Panc1 (cell line): ENCODE measurements at regions not wholly inside any gene's neighbourhood (a gene's known extent, or its start where the extent isn't known, plus 50 kb on each side); places are given as distances from the start of the nearest gene placed in this dataset.

ENCODE experiments used
- ATAC-seq: fragments of 200-7000 bp; cut with Tn5 transposase; 2 replicates; pipeline ENCODE4 v1.9.1; 2020; ENCODE audit warnings: mild to moderate bottlenecking, moderate library complexity
- BruUV-seq: library from RNA; stranded (reverse); fragments of 400-500 nt; replicated peaks from 2 replicates; lab custom pipeline; 2021; lab: Mats Ljungman, UMichigan
- CTCF ChIA-PET: fragments of 300-600 bp; sonication (Branson Sonifier 250); formaldehyde crosslinking; loops from one replicate; lab custom pipeline; 2022; ENCODE audit warnings: antibody characterized with exemption; lab: Charles Lee
- POLR2A ChIA-PET: fragments of 300-600 bp; sonication (Branson Sonifier 250); formaldehyde crosslinking; loops from one replicate; lab custom pipeline; 2022; ENCODE audit warnings: antibody characterized with exemption; lab: Charles Lee
- DNase-seq: peaks from one replicate; pipeline ENCODE4 v3.0.0-alpha.2; 2010; ENCODE audit warnings: low read depth, low spot score
- H3K27ac ChIP-seq: 2 replicates; pipeline ENCODE4 v1.5.1; 2011; ENCODE audit warnings: mild to moderate bottlenecking, low read length, inconsistent platforms
- H3K27me3 ChIP-seq: fragments of 200-500 bp; sonication (Bioruptor generic); 2 replicates; pipeline ENCODE4 v1.6.0; 2014; ENCODE audit warnings: low read length, inconsistent platforms; ENCODE audit not compliant: control insufficient read depth, insufficient read depth
- H3K36me3 ChIP-seq: fragments of 200-500 bp; sonication (Bioruptor generic); 2 replicates; pipeline ENCODE4 v1.5.1; 2014; ENCODE audit warnings: inconsistent platforms, mild to moderate bottlenecking, low read length, moderate library complexity; ENCODE audit not compliant: control insufficient read depth, insufficient read depth
- H3K4me1 ChIP-seq: 2 replicates; pipeline ENCODE4 v1.5.1; 2011; ENCODE audit warnings: inconsistent platforms, mild to moderate bottlenecking, low read length, moderate library complexity; ENCODE audit not compliant: control insufficient read depth, insufficient read depth
- H3K4me3 ChIP-seq, 2 experiments: 2 replicates each; pipeline ENCODE4 v1.5.1; 2011 to 2012; ENCODE audit warnings: low read depth in 2 of 2, low read length in 2 of 2, mild to moderate bottlenecking in 2 of 2, inconsistent platforms in 1 of 2, moderate library complexity in 1 of 2
- H3K9me3 ChIP-seq: fragments of 200-500 bp; sonication (Bioruptor generic); 2 replicates; pipeline ENCODE4 v1.5.1; 2014; ENCODE audit warnings: low read depth, mild to moderate bottlenecking, inconsistent platforms, low read length, moderate library complexity; ENCODE audit not compliant: control insufficient read depth, insufficient read depth
- CTCF ChIP-seq: fragments of 450-650 bp; IDR thresholded peaks from 2 replicates; pipeline ENCODE4 v1.5.1; 2017; ENCODE audit warnings: mild to moderate bottlenecking
- POLR2AphosphoS5 ChIP-seq: IDR thresholded peaks from 2 replicates; pipeline ENCODE4 v1.6.1; 2012; ENCODE audit warnings: mild to moderate bottlenecking, low read depth, low read length, moderate library complexity
- SIN3A ChIP-seq: IDR thresholded peaks from 2 replicates; pipeline ENCODE4 v1.6.1; 2012; ENCODE audit warnings: low read depth, mild to moderate bottlenecking, low read length, moderate library complexity, borderline replicate concordance; ENCODE audit not compliant: insufficient read depth
- TCF7L2 ChIP-seq: IDR thresholded peaks from 2 replicates; pipeline ENCODE4 v1.6.1; 2011; ENCODE audit warnings: mild to moderate bottlenecking, low read depth, low read length, inconsistent platforms
- in situ Hi-C: cut with HindIII; loops from 2 replicates; pipeline ENCODE4 v1.10.0; 2016; ENCODE audit warnings: low sequenced_read_pairs, low pct_unique_long_range_greater_than_20kb
- intact Hi-C: fragments of 100-400 bp; cut with micrococcal nuclease; formaldehyde crosslinking; loops from one replicate; pipeline ENCODE4 v1.10.0; 2022; ENCODE audit not compliant: unreplicated experiment
- TF ChIP-seq, protein P1 (sequence below), 2 experiments: IDR thresholded peaks; 2 replicates each; pipeline ENCODE4 v1.6.1; 2011 to 2012; ENCODE audit warnings: low read depth in 2 of 2, control low read depth in 1 of 2, low read length in 1 of 2, mild to moderate bottlenecking in 1 of 2, moderate library complexity in 1 of 2; ENCODE audit not compliant: insufficient read depth in 1 of 2

- no peaks in the 10 kb centered on the region for H3K27me3 ChIP-seq
- in situ Hi-C loops: no loop called here
- no peak overlapping the region for H3K4me3 ChIP-seq
- intact Hi-C loops: no loop called here
- BruUV-seq: no TSS peak
- no peaks in the 10 kb centered on the region for H3K4me1 ChIP-seq
- H3K9me3 ChIP-seq: no peaks in the 10 kb centered on the region
- CTCF ChIA-PET: no interaction called here
- POLR2A ChIA-PET: no interaction called here
- no peaks in the 10 kb centered on the region for H3K36me3 ChIP-seq
- TF ChIP-seq, protein P1, sequence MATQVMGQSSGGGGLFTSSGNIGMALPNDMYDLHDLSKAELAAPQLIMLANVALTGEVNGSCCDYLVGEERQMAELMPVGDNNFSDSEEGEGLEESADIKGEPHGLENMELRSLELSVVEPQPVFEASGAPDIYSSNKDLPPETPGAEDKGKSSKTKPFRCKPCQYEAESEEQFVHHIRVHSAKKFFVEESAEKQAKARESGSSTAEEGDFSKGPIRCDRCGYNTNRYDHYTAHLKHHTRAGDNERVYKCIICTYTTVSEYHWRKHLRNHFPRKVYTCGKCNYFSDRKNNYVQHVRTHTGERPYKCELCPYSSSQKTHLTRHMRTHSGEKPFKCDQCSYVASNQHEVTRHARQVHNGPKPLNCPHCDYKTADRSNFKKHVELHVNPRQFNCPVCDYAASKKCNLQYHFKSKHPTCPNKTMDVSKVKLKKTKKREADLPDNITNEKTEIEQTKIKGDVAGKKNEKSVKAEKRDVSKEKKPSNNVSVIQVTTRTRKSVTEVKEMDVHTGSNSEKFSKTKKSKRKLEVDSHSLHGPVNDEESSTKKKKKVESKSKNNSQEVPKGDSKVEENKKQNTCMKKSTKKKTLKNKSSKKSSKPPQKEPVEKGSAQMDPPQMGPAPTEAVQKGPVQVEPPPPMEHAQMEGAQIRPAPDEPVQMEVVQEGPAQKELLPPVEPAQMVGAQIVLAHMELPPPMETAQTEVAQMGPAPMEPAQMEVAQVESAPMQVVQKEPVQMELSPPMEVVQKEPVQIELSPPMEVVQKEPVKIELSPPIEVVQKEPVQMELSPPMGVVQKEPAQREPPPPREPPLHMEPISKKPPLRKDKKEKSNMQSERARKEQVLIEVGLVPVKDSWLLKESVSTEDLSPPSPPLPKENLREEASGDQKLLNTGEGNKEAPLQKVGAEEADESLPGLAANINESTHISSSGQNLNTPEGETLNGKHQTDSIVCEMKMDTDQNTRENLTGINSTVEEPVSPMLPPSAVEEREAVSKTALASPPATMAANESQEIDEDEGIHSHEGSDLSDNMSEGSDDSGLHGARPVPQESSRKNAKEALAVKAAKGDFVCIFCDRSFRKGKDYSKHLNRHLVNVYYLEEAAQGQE (IDR thresholded peaks at IDR 0.05; ENCODE audit: insufficient read depth in 1 of 2, low read depth in 2 of 2, low read length in 1 of 2): no peak
- TF ChIP-seq SIN3A: no peak
- no peak for TF ChIP-seq TCF7L2
- no peak for TF ChIP-seq POLR2AphosphoS5
- no peak for TF ChIP-seq CTCF
- H3K27ac ChIP-seq: no peak overlapping the region
- no peak for ATAC-seq
- DNase-seq: no peak
Measured at GRCh38 chr10:24790073-24790472, 66.4 kb upstream of the ARHGAP21 start.

DNA sequence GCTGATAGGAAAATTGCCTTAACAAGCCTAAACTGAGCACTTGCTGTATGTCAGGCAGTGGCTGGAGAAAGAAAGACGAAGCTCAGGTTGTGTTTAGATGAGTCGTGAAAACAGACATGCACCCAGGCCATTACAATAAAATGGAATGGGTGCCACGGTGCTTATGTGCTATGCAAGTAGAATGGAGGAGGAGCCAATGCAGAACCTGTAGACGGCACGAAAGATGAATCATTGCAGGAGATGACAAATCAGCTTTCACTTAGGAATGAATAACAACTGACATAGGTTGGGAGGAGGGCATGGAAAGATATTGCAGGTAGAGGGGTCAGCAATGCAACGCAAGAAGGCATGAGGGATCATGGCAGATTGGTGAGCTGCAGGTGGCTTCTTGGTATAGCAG, 61.2 kb upstream of the ARHGAP21 start:
- ATAC-seq (no peak), DNase-seq (no peak)
- no peak for TF ChIP-seq CTCF
- no peak for TF ChIP-seq SIN3A
- no peak for TF ChIP-seq TCF7L2
- no peak for TF ChIP-seq POLR2AphosphoS5
- TF ChIP-seq, protein P1 (IDR thresholded peaks at IDR 0.05; ENCODE audit: insufficient read depth in 1 of 2, low read depth in 2 of 2, low read length in 1 of 2): no peak
- H3K27ac ChIP-seq: no peak overlapping the region
- POLR2A ChIA-PET: no interaction called here
- CTCF ChIA-PET: no interaction called here
- no TSS peak for BruUV-seq
- in situ Hi-C loops (no loop called here), intact Hi-C loops (no loop called here)
- no peaks in the 10 kb centered on the region for H3K9me3 ChIP-seq
- no peaks in the 10 kb centered on the region for H3K36me3 ChIP-seq
- H3K27me3 ChIP-seq: no peaks in the 10 kb centered on the region
- H3K4me3 ChIP-seq: no peak overlapping the region
- no peaks in the 10 kb centered on the region for H3K4me1 ChIP-seq
